ENCODE measurements at regions not wholly inside any gene's neighbourhood (a gene's known extent, or its start where the extent isn't known, plus 50 kb on each side); places are given as distances from the start of the nearest gene placed in this dataset.

- H3K27ac ChIP-seq = no peak overlapping the region
- no peak for TF ChIP-seq CTCF (IDR thresholded peaks at IDR 0.05)
- TF ChIP-seq ZFX (IDR thresholded peaks at IDR 0.05; ENCODE audit: borderline replicate concordance) = no peak
These were observed 444.1 kb downstream of the CBLN4 start for GRCh38 chr20:55561259-55561658.

DNA sequence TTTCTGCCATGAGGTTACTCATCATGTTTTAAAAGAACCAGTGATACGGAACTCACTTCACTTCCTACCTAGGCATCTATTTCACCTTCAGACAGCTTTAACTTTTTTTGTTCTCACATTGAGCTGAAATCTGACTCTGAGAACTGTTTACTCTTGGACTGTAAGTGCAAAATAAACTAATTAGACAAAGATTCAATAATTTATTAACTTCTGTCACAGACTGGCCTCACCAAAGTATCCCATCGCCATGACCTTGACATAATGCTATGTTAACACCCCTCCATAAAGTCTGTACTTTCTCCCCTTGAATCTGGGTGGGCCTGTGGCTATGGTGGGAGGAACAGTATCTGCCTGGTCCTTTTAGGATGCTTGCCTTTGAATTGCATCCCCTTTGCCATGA is 448.1 kb downstream of the CBLN4 start:
- TF ChIP-seq CTCF (IDR thresholded peaks at IDR 0.05) (no peak), ZFX (IDR thresholded peaks at IDR 0.05; ENCODE audit: borderline replicate concordance) (no peak)
- H3K27ac ChIP-seq = no peak overlapping the region

DNA sequence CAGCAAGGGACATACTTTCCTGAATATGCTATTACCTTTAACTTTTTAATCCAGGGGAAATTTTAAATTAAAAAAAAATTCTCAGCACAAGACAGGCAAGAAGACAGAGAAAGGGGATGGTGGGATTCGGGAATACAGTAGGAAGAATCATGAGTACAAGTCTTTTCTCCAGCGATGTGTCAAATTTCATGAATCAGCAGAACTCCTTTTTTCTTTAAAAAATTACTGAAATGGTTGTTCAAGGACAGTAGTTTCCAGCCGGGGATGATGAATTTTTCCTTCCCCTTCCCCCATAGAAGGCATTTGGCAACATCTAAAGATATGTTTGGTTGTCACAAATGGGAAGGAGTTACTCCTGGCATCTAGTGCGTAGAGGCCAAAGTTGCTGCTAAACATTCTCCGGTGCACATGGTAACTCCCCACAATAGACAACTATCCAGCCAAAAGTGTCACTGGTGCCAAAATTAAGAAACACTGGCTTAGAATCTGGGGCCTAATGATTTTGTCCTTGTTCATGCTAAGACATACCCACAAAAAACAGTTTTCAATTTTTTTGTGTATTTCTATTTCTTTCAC is 450.2 kb downstream of the CBLN4 start:
- no peak overlapping the region for H3K27ac ChIP-seq
- no peak for TF ChIP-seq CTCF (IDR thresholded peaks at IDR 0.05)
- no peak for TF ChIP-seq ZFX (IDR thresholded peaks at IDR 0.05; ENCODE audit: borderline replicate concordance)

GRCh38 chr20:55544638-55545037 is 460.7 kb downstream of the CBLN4 start:
- TF ChIP-seq CTCF (IDR thresholded peaks at IDR 0.05) (no peak), ZFX (IDR thresholded peaks at IDR 0.05; ENCODE audit: borderline replicate concordance) (no peak)
- no peak overlapping the region for H3K27ac ChIP-seq

- TF ChIP-seq CTCF (IDR thresholded peaks at IDR 0.05) (no peak), ZFX (IDR thresholded peaks at IDR 0.05; ENCODE audit: borderline replicate concordance) (no peak)
- no peak overlapping the region for H3K27ac ChIP-seq
These were observed 464.8 kb downstream of the CBLN4 start for GRCh38 chr20:55540486-55540885.

GRCh38 chr20:55540013-55540412 is 465.3 kb downstream of the CBLN4 start:
- H3K27ac ChIP-seq = no peak overlapping the region
- no peak for TF ChIP-seq CTCF (IDR thresholded peaks at IDR 0.05)
- no peak for TF ChIP-seq ZFX (IDR thresholded peaks at IDR 0.05; ENCODE audit: borderline replicate concordance)

GRCh38 chr20:55538261-55538908 is 466.9 kb downstream of the CBLN4 start:
- H3K27ac ChIP-seq = no peak overlapping the region
- TF ChIP-seq ZFX (IDR thresholded peaks at IDR 0.05; ENCODE audit: borderline replicate concordance) (no peak), CTCF (IDR thresholded peaks at IDR 0.05) (no peak)
